Bronchial epithelial cell (primary cell): ENCODE measurements at regions not wholly inside any gene's neighbourhood (a gene's known extent, or its start where the extent isn't known, plus 50 kb on each side); places are given as distances from the start of the nearest gene placed in this dataset.
A peak's percentile ranks its signal among the peaks of the same experiment; 100 is the strongest.

ENCODE experiments used
- DNase-seq: peaks from one replicate; pipeline ENCODE4 v3.0.0-alpha.2; 2010; ENCODE audit warnings: low read depth
- FAIRE-seq: peaks from 2 replicates; lab custom pipeline; 2011; peaks lifted over from hg19 to GRCh38; lab: Jason Lieb, UNC
- H3K27me3 ChIP-seq: 2 replicates; pipeline ENCODE4 v1.5.1; 2011; ENCODE audit warnings: low read length; ENCODE audit not compliant: control insufficient read depth, insufficient read depth
- H3K36me3 ChIP-seq: 2 replicates; pipeline ENCODE4 v1.5.1; 2011; ENCODE audit warnings: low read length; ENCODE audit not compliant: control insufficient read depth, insufficient read depth
- H3K4me3 ChIP-seq: 2 replicates; pipeline ENCODE4 v1.5.1; 2011; ENCODE audit warnings: mild to moderate bottlenecking, low read depth, low read length, control low read depth
- TF ChIP-seq, protein P1 (sequence below): IDR thresholded peaks from 2 replicates; pipeline ENCODE4 v1.5.1; 2011; ENCODE audit warnings: mild to moderate bottlenecking, moderate library complexity, low read length, control low read depth, inconsistent platforms; ENCODE audit not compliant: insufficient read depth, severe bottlenecking

DNA sequence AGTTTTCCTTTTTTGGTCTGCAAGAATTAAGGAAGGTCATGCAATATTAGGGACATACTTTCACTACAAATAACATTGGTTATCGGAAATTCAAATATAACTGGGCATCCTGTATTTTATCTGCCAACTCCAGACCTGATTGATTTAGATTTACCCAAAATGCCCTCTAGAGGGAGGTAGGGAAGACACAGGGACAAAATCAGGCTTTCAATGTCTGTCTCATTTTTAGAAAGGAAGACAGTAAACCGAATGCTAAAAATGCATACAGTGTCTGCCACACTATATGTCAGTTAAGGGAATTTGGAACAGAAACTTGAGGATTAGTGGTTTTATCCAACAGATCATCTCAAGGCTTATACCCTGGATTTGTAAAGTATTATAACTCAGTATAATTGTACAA lies 161.7 kb upstream of the SOX9 start:
- no peak for FAIRE-seq
- peak; percentile 37 for DNase-seq
- Histone ChIP-seq H3K27me3 (no peaks in the 10 kb centered on the region), H3K36me3 (no peaks in the 10 kb centered on the region), H3K4me3 (no peak overlapping the region)
- TF ChIP-seq, protein P1, sequence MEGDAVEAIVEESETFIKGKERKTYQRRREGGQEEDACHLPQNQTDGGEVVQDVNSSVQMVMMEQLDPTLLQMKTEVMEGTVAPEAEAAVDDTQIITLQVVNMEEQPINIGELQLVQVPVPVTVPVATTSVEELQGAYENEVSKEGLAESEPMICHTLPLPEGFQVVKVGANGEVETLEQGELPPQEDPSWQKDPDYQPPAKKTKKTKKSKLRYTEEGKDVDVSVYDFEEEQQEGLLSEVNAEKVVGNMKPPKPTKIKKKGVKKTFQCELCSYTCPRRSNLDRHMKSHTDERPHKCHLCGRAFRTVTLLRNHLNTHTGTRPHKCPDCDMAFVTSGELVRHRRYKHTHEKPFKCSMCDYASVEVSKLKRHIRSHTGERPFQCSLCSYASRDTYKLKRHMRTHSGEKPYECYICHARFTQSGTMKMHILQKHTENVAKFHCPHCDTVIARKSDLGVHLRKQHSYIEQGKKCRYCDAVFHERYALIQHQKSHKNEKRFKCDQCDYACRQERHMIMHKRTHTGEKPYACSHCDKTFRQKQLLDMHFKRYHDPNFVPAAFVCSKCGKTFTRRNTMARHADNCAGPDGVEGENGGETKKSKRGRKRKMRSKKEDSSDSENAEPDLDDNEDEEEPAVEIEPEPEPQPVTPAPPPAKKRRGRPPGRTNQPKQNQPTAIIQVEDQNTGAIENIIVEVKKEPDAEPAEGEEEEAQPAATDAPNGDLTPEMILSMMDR = peak; percentile 46

GRCh38 chr17:71963351-71963750 lies 157.5 kb upstream of the SOX9 start:
- FAIRE-seq (no peak), DNase-seq (no peak)
- H3K4me3 ChIP-seq = no peak overlapping the region
- no peaks in the 10 kb centered on the region for H3K36me3 ChIP-seq
- no peaks in the 10 kb centered on the region for H3K27me3 ChIP-seq
- TF ChIP-seq, protein P1 = no peak

DNA sequence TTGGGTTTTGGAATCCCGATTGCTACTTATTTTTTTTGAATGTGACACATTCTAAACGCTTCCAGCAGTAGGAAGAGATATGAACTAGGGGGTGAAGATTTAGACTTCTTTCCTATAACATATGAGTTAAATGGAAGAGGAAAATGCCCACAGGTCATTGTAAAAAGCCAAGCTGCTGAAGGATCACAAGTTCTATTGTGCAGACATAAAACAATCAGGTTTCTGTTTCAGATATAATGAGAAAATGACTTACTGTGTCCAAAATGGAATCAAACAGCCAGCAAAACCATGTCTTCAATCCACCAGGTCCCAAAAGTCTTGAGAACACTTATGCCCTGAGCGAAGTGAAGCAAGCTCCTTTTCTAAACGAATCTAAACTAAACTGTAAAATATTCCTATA lies 157.0 kb upstream of the SOX9 start:
- H3K27me3 ChIP-seq = no peaks in the 10 kb centered on the region
- no peaks in the 10 kb centered on the region for H3K36me3 ChIP-seq
- FAIRE-seq (no peak), DNase-seq (no peak)
- no peak overlapping the region for H3K4me3 ChIP-seq
- TF ChIP-seq, protein P1 = no peak

GRCh38 chr17:71964559-71964958 lies 156.3 kb upstream of the SOX9 start:
- FAIRE-seq (no peak), DNase-seq (no peak)
- Histone ChIP-seq H3K27me3 (no peaks in the 10 kb centered on the region), H3K4me3 (no peak overlapping the region), H3K36me3 (no peaks in the 10 kb centered on the region)
- TF ChIP-seq, protein P1 = no peak

GRCh38 chr17:71966055-71966454 lies 154.8 kb upstream of the SOX9 start:
- no peaks in the 10 kb centered on the region for H3K27me3 ChIP-seq
- DNase-seq = no peak
- no peaks in the 10 kb centered on the region for H3K36me3 ChIP-seq
- H3K4me3 ChIP-seq = no peak overlapping the region
- no peak for FAIRE-seq
- TF ChIP-seq, protein P1 = no peak
